Hippocampal formation (tissue), 2 donors: ENCODE measurements at regions not wholly inside any gene's neighbourhood (a gene's known extent, or its start where the extent isn't known, plus 50 kb on each side); places are given as distances from the start of the nearest gene placed in this dataset.

ENCODE experiments used
- DNase-seq, 2 donors: peaks; one replicate each; lab custom pipeline; 2025; lab: John Stamatoyannopoulos, UW

GRCh38 chr18:66141716-66142115 lies 390.9 kb downstream of the CDH7 start:
- no peak for DNase-seq

GRCh38 chr18:66138642-66139041 lies 387.8 kb downstream of the CDH7 start:
- no peak for DNase-seq

DNA sequence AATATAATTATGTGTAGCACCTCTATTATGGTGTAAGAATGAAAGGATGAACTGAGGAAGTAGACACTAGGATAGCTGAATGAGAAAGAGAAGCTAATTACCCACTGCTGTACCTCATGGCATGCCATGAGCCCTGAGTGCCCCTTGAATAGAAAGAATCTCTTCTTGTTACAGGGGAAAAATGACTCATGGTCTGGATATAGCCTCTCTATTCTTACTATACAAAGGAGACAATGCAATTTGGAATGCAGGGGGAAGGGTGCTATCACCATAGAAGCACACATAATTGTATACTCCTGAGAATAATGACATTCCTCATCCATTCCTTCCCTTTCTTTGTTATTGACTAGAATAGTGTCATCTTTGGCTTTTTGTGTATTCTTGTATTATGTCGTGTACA lies 385.2 kb downstream of the CDH7 start:
- no peak for DNase-seq

- DNase-seq: no peak
These were observed 378.4 kb downstream of the CDH7 start for GRCh38 chr18:66129248-66129647.

DNA sequence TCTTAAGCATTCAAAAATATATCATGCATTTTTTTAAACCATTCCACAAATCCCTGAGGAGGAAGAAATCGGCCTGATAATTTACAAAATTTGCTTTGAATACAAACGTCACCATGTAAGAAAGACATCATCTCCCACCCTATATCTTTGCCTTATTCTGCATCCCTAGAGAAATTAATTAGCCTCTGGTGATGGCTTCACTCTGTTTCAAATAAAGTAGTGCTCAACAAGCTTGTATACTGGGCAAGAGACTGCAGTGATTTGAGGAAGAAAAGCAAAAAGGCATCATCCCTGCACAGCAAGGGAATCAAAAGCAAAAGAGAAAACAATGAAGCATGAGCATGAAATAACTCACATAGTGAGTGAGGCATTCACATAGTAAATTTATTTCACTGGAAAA lies 375.5 kb downstream of the CDH7 start:
- no peak for DNase-seq

DNA sequence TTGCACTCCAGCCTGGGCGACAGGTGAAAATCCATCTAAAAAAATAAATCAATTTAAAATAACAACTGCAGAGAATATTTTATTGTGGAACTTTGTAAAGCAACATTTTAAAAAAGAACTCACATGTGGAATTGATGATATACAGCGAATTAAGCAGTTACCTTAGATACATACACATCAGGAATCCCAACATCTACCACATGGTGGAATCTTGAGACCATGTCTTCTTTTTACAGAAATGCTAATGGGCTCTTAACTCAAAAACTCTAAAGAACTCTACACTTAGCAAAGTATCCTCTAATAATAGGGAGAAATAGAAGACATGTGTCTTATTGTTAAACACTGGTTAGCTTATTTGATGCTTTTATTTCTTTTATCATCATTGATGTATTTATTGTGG lies 373.6 kb downstream of the CDH7 start:
- DNase-seq: no peak

- no peak for DNase-seq
These were observed 368.5 kb downstream of the CDH7 start for GRCh38 chr18:66119347-66119746.

- DNase-seq: no peak
These were observed 360.2 kb downstream of the CDH7 start for GRCh38 chr18:66111018-66111417.

- DNase-seq: no peak
These were observed 359.8 kb downstream of the CDH7 start for GRCh38 chr18:66110607-66111006.

DNA sequence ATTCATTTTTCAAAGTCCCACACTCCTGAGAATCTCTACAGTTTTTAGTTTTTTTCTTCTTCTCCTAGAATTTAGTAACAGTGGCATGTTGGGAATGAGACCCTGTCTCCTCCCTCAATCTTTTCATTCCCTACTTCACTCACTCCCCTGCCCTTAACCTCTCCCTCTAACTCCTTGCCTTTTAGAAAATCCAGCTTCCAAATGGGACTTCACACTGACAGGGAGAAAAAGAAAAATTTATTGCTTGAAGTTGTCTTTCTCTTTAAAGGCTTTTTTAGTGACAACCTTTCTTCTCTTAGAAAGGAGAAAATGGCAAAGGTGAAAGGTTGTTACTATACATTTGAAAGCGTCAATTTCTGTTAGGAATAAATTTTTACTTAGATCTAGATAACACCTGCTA lies 359.2 kb downstream of the CDH7 start:
- no peak for DNase-seq

GRCh38 chr18:66107546-66107945 lies 356.7 kb downstream of the CDH7 start:
- no peak for DNase-seq

DNA sequence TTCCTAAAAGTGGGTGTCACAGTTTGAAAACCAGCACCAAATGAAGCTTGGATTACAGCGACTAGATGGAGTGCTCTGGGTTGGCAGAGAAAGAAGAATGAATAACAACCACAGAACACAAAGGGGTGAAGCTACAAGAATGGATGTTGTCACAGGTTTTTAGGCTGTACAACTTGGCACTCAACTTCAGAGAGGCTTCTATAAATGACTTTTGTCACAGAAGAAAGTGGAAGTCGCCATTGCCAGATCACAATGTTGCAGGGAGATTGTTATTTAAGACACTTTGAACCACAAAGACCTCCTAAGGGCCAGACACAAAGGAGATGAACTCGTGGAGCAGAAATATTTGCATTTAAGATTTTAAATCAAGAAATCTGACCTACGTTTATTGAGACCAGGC lies 354.2 kb downstream of the CDH7 start:
- no peak for DNase-seq

DNA sequence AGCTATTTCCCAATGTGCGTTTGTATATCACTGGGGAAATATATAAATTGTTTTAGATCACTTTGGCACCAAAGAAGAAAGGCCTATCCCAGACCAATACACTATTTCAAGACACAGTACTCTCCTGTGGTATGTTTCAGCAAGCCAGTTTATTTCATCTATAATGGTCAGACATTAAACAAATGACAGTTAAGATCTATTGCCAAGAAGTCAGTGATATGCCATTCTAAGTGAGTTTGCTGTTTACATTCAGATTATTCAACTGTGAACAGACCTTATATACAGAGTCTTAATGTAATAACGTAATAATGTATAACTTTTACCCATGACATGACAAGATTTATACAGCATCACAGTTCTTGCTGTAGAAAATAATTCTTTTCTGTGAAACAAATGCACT lies 352.7 kb downstream of the CDH7 start:
- DNase-seq: no peak

GRCh38 chr18:66083078-66083477 lies 332.3 kb downstream of the CDH7 start:
- no peak for DNase-seq

DNA sequence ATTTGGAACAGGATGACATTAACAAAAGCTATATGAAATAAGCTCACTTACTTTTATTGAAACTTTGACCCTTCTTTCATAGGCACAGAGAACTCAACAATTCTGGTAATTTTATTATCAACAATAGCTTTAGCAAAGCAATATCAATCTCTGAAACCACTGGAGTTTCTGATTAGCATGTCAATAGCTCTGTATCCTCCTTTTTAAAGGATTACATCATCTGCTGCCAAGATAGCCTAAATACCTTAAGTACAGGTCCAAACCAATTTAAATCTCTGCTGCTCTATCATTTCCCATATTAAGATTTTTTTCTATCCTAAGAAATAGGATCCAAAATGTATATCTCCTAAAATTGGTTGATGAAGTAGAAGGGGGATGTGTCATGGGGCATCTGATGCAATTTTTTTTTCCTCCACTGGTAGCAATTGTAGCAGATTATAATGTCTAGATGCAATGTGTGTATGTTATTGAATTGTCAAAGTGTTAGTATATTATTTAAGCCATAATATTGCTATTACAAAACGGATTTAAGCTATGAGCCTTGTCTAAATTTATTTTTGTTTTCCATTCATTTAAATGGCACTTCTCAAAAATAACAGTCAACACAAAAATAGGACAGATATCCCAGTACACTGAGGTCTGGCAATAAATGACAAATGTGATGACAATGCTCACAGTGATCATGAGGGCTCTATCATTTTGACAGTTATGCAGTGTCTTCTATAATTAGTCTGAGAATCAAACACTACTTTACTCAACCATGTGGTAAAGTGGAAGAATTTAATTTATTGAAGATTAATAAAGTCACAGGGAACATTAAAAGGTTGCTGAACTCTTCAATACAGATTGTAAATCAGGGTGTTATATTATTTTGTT lies 328.4 kb downstream of the CDH7 start:
- DNase-seq: no peak

GRCh38 chr18:66077066-66077465 lies 326.3 kb downstream of the CDH7 start:
- DNase-seq: no peak

GRCh38 chr18:66066191-66066590 lies 315.4 kb downstream of the CDH7 start:
- DNase-seq: no peak

DNA sequence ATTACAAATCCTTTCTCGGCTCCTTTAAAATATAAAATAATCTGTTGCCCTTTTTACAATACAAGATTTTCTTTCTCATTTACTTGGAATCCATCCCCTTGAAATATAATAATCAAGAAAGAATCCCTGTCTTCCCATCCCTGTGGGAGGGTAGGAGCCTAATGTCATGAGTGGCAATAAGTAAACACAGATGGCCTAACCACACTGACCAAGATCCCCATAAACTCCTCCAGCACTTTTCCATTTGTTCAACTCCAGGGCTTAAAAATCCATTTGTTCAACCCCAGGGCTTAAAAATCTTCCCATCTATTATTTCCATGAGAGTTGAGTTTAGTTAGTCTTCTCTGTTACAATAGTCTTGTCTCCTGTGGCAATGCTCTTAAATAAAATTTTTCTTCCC lies 297.6 kb downstream of the CDH7 start:
- DNase-seq: no peak

GRCh38 chr18:66046032-66046602 lies 295.3 kb downstream of the CDH7 start:
- DNase-seq: no peak

DNA sequence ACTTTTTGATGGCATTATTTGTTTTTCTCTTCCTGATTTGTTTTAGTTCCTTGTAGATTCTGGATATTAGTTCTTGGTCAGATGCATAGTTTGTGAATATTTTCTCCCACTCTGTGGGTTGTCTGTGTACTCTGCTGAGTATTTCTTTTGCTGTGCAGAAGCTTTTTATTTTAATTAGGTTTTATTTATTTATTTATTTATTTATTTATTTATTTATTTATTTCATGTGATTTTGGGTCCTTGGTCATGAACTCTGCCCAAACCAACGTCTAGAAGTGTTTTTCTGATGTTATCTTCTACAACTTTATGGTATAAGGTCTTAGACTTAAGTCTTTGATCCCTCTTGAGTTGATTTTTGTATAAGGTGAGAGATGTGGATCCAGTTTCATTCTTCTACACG lies 292.2 kb downstream of the CDH7 start:
- DNase-seq: no peak

- no peak for DNase-seq
These were observed 263.2 kb downstream of the CDH7 start for GRCh38 chr18:66013969-66014368.

GRCh38 chr18:66011916-66012315 lies 261.1 kb downstream of the CDH7 start:
- DNase-seq: no peak

GRCh38 chr18:66005831-66006588 lies 255.2 kb downstream of the CDH7 start:
- DNase-seq: no peak
